OCI-LY7 (cell line): ENCODE measurements at regions not wholly inside any gene's neighbourhood (a gene's known extent, or its start where the extent isn't known, plus 50 kb on each side); places are given as distances from the start of the nearest gene placed in this dataset.

Experiments used
- BruUV-seq: library from RNA; stranded (reverse); fragments of 400-500 nt; replicated peaks from 2 replicates; lab custom pipeline; 2021; lab: Mats Ljungman, UMichigan
- CTCF ChIA-PET: fragments of 300-600 bp; sonication (Branson Sonifier 250); formaldehyde crosslinking; loops from one replicate; lab custom pipeline; 2022; ENCODE audit warnings: antibody characterized with exemption; ENCODE audit not compliant: unreplicated experiment; lab: Charles Lee
- POLR2A ChIA-PET: fragments of 300-600 bp; sonication (Branson Sonifier 250); formaldehyde crosslinking; loops from one replicate; lab custom pipeline; 2022; ENCODE audit warnings: antibody characterized with exemption; lab: Charles Lee
- DNase-seq: peaks from one replicate; pipeline ENCODE4 v3.0.0-alpha.2; 2015; ENCODE audit warnings: low spot score
- H2AFZ ChIP-seq: fragments of 200-600 bp; sonication (generic), shearing (Covaris generic); 2 replicates; pipeline ENCODE4 v1.6.1; 2014; ENCODE audit warnings: mild to moderate bottlenecking, antibody characterized with exemption, low read length, moderate library complexity
- H3K27ac ChIP-seq: fragments of 200-600 bp; sonication (generic); 2 replicates; pipeline ENCODE4 v1.5.1; 2014; ENCODE audit warnings: mixed run types, low read depth, mild to moderate bottlenecking, moderate library complexity, low read length, inconsistent platforms; ENCODE audit not compliant: poor library complexity, severe bottlenecking
- H3K36me3 ChIP-seq: fragments of 200-600 bp; sonication (generic); 2 replicates; pipeline ENCODE4 v1.6.1; 2014; ENCODE audit warnings: mild to moderate bottlenecking, antibody characterized with exemption, low read length, moderate library complexity, mixed read lengths; ENCODE audit not compliant: insufficient read depth
- H3K4me1 ChIP-seq: fragments of 200-600 bp; sonication (generic); 2 replicates; pipeline ENCODE4 v1.5.1; 2014; ENCODE audit warnings: mild to moderate bottlenecking, low read length; ENCODE audit not compliant: insufficient read depth, poor library complexity, severe bottlenecking
- H3K4me2 ChIP-seq: fragments of 200-600 bp; sonication (generic); 2 replicates; pipeline ENCODE4 v1.6.1; 2014; ENCODE audit warnings: mild to moderate bottlenecking, low read length
- H3K4me3 ChIP-seq: fragments of 200-600 bp; sonication (generic); 2 replicates; pipeline ENCODE4 v1.5.1; 2014; ENCODE audit warnings: mild to moderate bottlenecking, low read depth, low read length; ENCODE audit not compliant: poor library complexity, severe bottlenecking
- H3K79me2 ChIP-seq: fragments of 200-600 bp; sonication (generic); 2 replicates; pipeline ENCODE4 v1.6.1; 2016; ENCODE audit warnings: low read depth, mild to moderate bottlenecking, low read length, moderate library complexity, mixed read lengths; ENCODE audit not compliant: insufficient read depth
- H3K9me2 ChIP-seq: fragments of 200-600 bp; sonication (generic); 2 replicates; pipeline ENCODE4 v1.6.1; 2016; ENCODE audit warnings: mild to moderate bottlenecking, low read length, mixed read lengths; ENCODE audit not compliant: insufficient read depth
- H3K9me3 ChIP-seq: fragments of 200-600 bp; sonication (generic); 2 replicates; pipeline ENCODE4 v1.6.1; 2014; ENCODE audit warnings: mild to moderate bottlenecking, mixed run types, low read length, mixed read lengths
- H4K20me1 ChIP-seq: fragments of 200-600 bp; sonication (generic); 2 replicates; pipeline ENCODE4 v1.6.1; 2014; ENCODE audit warnings: mild to moderate bottlenecking, antibody characterized with exemption, low read length, moderate library complexity, mixed read lengths; ENCODE audit not compliant: insufficient read depth
- CTCF ChIP-seq: fragments of 200-600 bp; sonication (generic); conservative IDR thresholded peaks from 2 replicates; pipeline ENCODE4 v1.5.1; 2014; ENCODE audit warnings: mild to moderate bottlenecking, antibody characterized with exemption, low read length, moderate library complexity, mixed read lengths
- EZH2phosphoT487 ChIP-seq: fragments of 200-600 bp; sonication (generic); IDR thresholded peaks from 2 replicates; pipeline ENCODE4 v1.6.1; 2018; ENCODE audit warnings: low read depth, borderline replicate concordance, mild to moderate bottlenecking, mixed run types, antibody characterized with exemption, low read length, moderate library complexity, mixed read lengths
- intact Hi-C: fragments of 100-400 bp; cut with micrococcal nuclease; formaldehyde crosslinking; loops from one replicate; pipeline ENCODE4 v1.10.0; 2022; ENCODE audit not compliant: unreplicated experiment

GRCh38 chr4:24686866-24687692, 102.7 kb upstream of the DHX15 start:
- TF ChIP-seq CTCF (peak; percentile 82), EZH2phosphoT487 (no peak)
- CTCF ChIA-PET: interaction anchor here (1.1 kb wide), 1 partner anchor 22 kb away, joined by 3 read pairs; no protein-coding TSS in a partner anchor
- peak; percentile 11 for DNase-seq
- no peak overlapping the region for H3K27ac ChIP-seq
- no peaks in the 10 kb centered on the region for H4K20me1 ChIP-seq
- no peaks in the 10 kb centered on the region for H3K79me2 ChIP-seq
- H3K4me2 ChIP-seq: no peak overlapping the region
- POLR2A ChIA-PET: interaction anchor here (0.5 to 1.2 kb wide), 4 partner anchors 49 to 726 kb away, joined by 3 to 7 read pairs (median 4); no protein-coding TSS in a partner anchor
- BruUV-seq: no TSS peak
- no peaks in the 10 kb centered on the region for H3K9me2 ChIP-seq
- H3K9me3 ChIP-seq: no peaks in the 10 kb centered on the region
- H2AFZ ChIP-seq: no peak overlapping the region
- no peaks in the 10 kb centered on the region for H3K36me3 ChIP-seq
- intact Hi-C loops: loop anchor here (1.0 kb wide), 1 partner anchor 199 kb away; no protein-coding TSS in a partner anchor
- no peak overlapping the region for H3K4me3 ChIP-seq
- no peaks in the 10 kb centered on the region for H3K4me1 ChIP-seq

- CTCF ChIA-PET: interaction anchor here (1.1 kb wide), 1 partner anchor 23 kb away, joined by 3 read pairs; no protein-coding TSS in a partner anchor
- H3K79me2 ChIP-seq: no peaks in the 10 kb centered on the region
- no peaks in the 10 kb centered on the region for H4K20me1 ChIP-seq
- no peak overlapping the region for H3K27ac ChIP-seq
- TF ChIP-seq CTCF: no peak
- no peak for TF ChIP-seq EZH2phosphoT487
- BruUV-seq: no TSS peak
- H3K4me2 ChIP-seq: no peak overlapping the region
- no peak overlapping the region for H3K4me3 ChIP-seq
- no peaks in the 10 kb centered on the region for H3K9me2 ChIP-seq
- no peaks in the 10 kb centered on the region for H3K36me3 ChIP-seq
- H3K9me3 ChIP-seq: no peaks in the 10 kb centered on the region
- POLR2A ChIA-PET: interaction anchor here (1.2 kb wide), 1 partner anchor 51 kb away, joined by 3 read pairs; no protein-coding TSS in a partner anchor
- intact Hi-C loops: no loop called here
- H3K4me1 ChIP-seq: no peaks in the 10 kb centered on the region
- no peak for DNase-seq
- no peak overlapping the region for H2AFZ ChIP-seq
Observed at GRCh38 chr4:24688453-24688852, 104.1 kb upstream of the DHX15 start.

- Histone ChIP-seq H3K4me3 (no peak overlapping the region), H4K20me1 (no peaks in the 10 kb centered on the region), H3K9me3 (no peaks in the 10 kb centered on the region), H3K27ac (no peak overlapping the region), H3K4me2 (no peak overlapping the region), H3K9me2 (no peaks in the 10 kb centered on the region), H3K79me2 (no peaks in the 10 kb centered on the region), H3K36me3 (no peaks in the 10 kb centered on the region), H3K4me1 (no peaks in the 10 kb centered on the region), H2AFZ (no peak overlapping the region)
- intact Hi-C loops: no loop called here
- POLR2A ChIA-PET: no interaction called here
- DNase-seq: no peak
- no TSS peak for BruUV-seq
- TF ChIP-seq CTCF (no peak), EZH2phosphoT487 (no peak)
- CTCF ChIA-PET: no interaction called here
Observed at GRCh38 chr4:24689212-24689611, 104.9 kb upstream of the DHX15 start.
